SK-N-SH (cell line): ENCODE measurements at regions not wholly inside any gene's neighbourhood (a gene's known extent, or its start where the extent isn't known, plus 50 kb on each side); places are given as distances from the start of the nearest gene placed in this dataset.

Experiments used
- CTCF ChIA-PET: fragments of 300-600, 350-600 bp; formaldehyde crosslinking; extraction: SDS; loops from one replicate; lab custom pipeline; 2021; lab: Yijun Ruan, JAX
- POLR2A ChIA-PET: fragments of 350-600 bp; sonication (Branson Sonifier 250); formaldehyde crosslinking; extraction: SDS; loops from one replicate; lab custom pipeline; 2020; ENCODE audit warnings: antibody characterized with exemption, inconsistent platforms; lab: Yijun Ruan, JAX
- DNase-seq: peaks from one replicate; pipeline ENCODE4 v3.0.0; 2012
- H2AFZ ChIP-seq: fragments of 200-600 bp; sonication (generic); 2 replicates; pipeline ENCODE4 v1.8.1; 2016; ENCODE audit warnings: antibody characterized with exemption, mild to moderate bottlenecking, low read depth
- H3F3A ChIP-seq: fragments of 200-600 bp; sonication (generic); replicated peaks from 2 replicates; pipeline ENCODE3; 2016; ENCODE audit warnings: antibody characterized with exemption, mild to moderate bottlenecking; ENCODE audit not compliant: insufficient read depth
- H3K27ac ChIP-seq, 2 experiments: fragments of 200-500 bp in 1 of 2; fragments of 200-600 bp in 1 of 2; sonication (Bioruptor generic) in 1 of 2; sonication (generic), shearing (Covaris generic) in 1 of 2; 2 replicates each; pipeline versions ENCODE4 v1.5.1 to v1.6.1; 2014 to 2016; ENCODE audit warnings: low read depth in 2 of 2, inconsistent platforms in 1 of 2, low read length in 1 of 2, mild to moderate bottlenecking in 1 of 2, mixed read lengths in 1 of 2
- H3K27me3 ChIP-seq: fragments of 200-600 bp; sonication (generic), shearing (Covaris generic); 2 replicates; pipeline ENCODE4 v1.6.1; 2016; ENCODE audit warnings: mixed run types; ENCODE audit not compliant: insufficient read depth
- H3K36me3 ChIP-seq, 2 experiments: fragments of 200-500 bp in 1 of 2; fragments of 200-600 bp in 1 of 2; sonication (Bioruptor generic) in 1 of 2; sonication (generic) in 1 of 2; replicated peaks in 1 of 2; 2 replicates each; pipeline versions ENCODE3 to v1.5.1; 2014 to 2016; ENCODE audit warnings: low read length in 1 of 2, mild to moderate bottlenecking in 1 of 2; ENCODE audit not compliant: insufficient read depth in 2 of 2, control insufficient read depth in 1 of 2
- H3K4me1 ChIP-seq, 2 experiments: fragments of 200-500 bp in 1 of 2; fragments of 200-600 bp in 1 of 2; sonication (Bioruptor generic) in 1 of 2; sonication (generic), shearing (Covaris generic) in 1 of 2; 2 replicates each; pipeline versions ENCODE4 v1.5.1 to v1.6.1; 2014 to 2016; ENCODE audit warnings: low read depth in 1 of 2, low read length in 1 of 2, mixed run types in 1 of 2; ENCODE audit not compliant: insufficient read depth in 2 of 2, control insufficient read depth in 1 of 2
- H3K4me2 ChIP-seq: fragments of 200-600 bp; sonication (generic), shearing (Covaris generic); 2 replicates; pipeline ENCODE4 v1.6.1; 2017; ENCODE audit warnings: mixed run types
- H3K4me3 ChIP-seq, 2 experiments: fragments of 200-500 bp in 1 of 2; fragments of 200-600 bp in 1 of 2; sonication (Bioruptor generic) in 1 of 2; sonication (generic), shearing (Covaris generic) in 1 of 2; 2 replicates each; pipeline versions ENCODE4 v1.5.1 to v1.8.1; 2014 to 2016; ENCODE audit warnings: low read depth in 2 of 2, inconsistent platforms in 1 of 2, low read length in 1 of 2, mild to moderate bottlenecking in 1 of 2, mixed read lengths in 1 of 2, moderate library complexity in 1 of 2
- H3K79me2 ChIP-seq: fragments of 200-600 bp; sonication (generic); 2 replicates; pipeline ENCODE4 v1.8.1; 2017; ENCODE audit warnings: mild to moderate bottlenecking; ENCODE audit not compliant: insufficient read depth
- H3K9ac ChIP-seq: fragments of 200-600 bp; sonication (generic); 2 replicates; pipeline ENCODE4 v1.6.1; 2017; ENCODE audit warnings: mixed run types
- H3K9me2 ChIP-seq: fragments of 200-600 bp; sonication (generic); 2 replicates; pipeline ENCODE4 v1.6.1; 2017; ENCODE audit warnings: mixed run types
- H3K9me3 ChIP-seq: fragments of 200-600 bp; sonication (generic); 2 replicates; pipeline ENCODE4 v1.6.1; 2017; ENCODE audit warnings: mixed run types, mild to moderate bottlenecking, moderate library complexity
- H4K20me1 ChIP-seq: fragments of 200-600 bp; sonication (generic); 2 replicates; pipeline ENCODE4 v1.6.1; 2017; ENCODE audit warnings: mild to moderate bottlenecking, mixed run types; ENCODE audit not compliant: insufficient read depth
- CHD2 ChIP-seq: fragments of 150-350 bp; IDR thresholded peaks from 2 replicates; pipeline ENCODE4 v1.6.1; 2018; ENCODE audit warnings: low read length; ENCODE audit not compliant: partially characterized antibody
- EP300 ChIP-seq, 2 experiments: IDR thresholded peaks; 2 replicates each; pipeline versions ENCODE4 v1.4.0 to v1.6.1; 2012; ENCODE audit warnings: borderline replicate concordance in 1 of 2, low read depth in 1 of 2, low read length in 1 of 2
- EZH2phosphoT487 ChIP-seq: fragments of 200-600 bp; sonication (generic); IDR thresholded peaks from 2 replicates; pipeline ENCODE4 v1.6.1; 2017; ENCODE audit warnings: low read depth, mixed run types, mild to moderate bottlenecking, antibody characterized with exemption, moderate library complexity, borderline replicate concordance
- FOXJ3 ChIP-seq: sonication (generic); formaldehyde crosslinking; IDR thresholded peaks from 2 replicates; pipeline ENCODE4 v1.5.1; 2020; ENCODE audit warnings: mild to moderate bottlenecking, missing genetic modification reagents
- GABPA ChIP-seq: IDR thresholded peaks from 2 replicates; pipeline ENCODE4 v1.4.0; 2012; ENCODE audit warnings: low read depth, mild to moderate bottlenecking
- GATA2 ChIP-seq: sonication (generic); formaldehyde crosslinking; IDR thresholded peaks from 2 replicates; pipeline ENCODE4 v1.5.0; 2020; ENCODE audit warnings: mild to moderate bottlenecking, missing genetic modification reagents
- NFIC ChIP-seq: IDR thresholded peaks from 2 replicates; pipeline ENCODE4 v1.4.0; 2012; ENCODE audit warnings: borderline replicate concordance
- PBX3 ChIP-seq: IDR thresholded peaks from 2 replicates; pipeline ENCODE4; 2012
- RCOR1 ChIP-seq: fragments of 150-350 bp; IDR thresholded peaks from 2 replicates; pipeline ENCODE4 v1.6.1; 2017; ENCODE audit warnings: antibody characterized with exemption, low read length
- RFX5 ChIP-seq: IDR thresholded peaks from 2 replicates; pipeline ENCODE4 v1.6.1; 2012; ENCODE audit warnings: mild to moderate bottlenecking, improper control_type of control experiment, low read length
- TAF1 ChIP-seq: IDR thresholded peaks from 2 replicates; pipeline ENCODE4 v1.6.1; 2012; ENCODE audit warnings: low read depth, mild to moderate bottlenecking, low read length, moderate library complexity, borderline replicate concordance
- TCF12 ChIP-seq: IDR thresholded peaks from 2 replicates; pipeline ENCODE4 v1.4.0; 2012
- TEAD4 ChIP-seq: IDR thresholded peaks from 2 replicates; pipeline ENCODE4 v1.4.0; 2012; ENCODE audit warnings: mild to moderate bottlenecking, borderline replicate concordance; ENCODE audit not compliant: insufficient read depth
- USF1 ChIP-seq: IDR thresholded peaks from 2 replicates; pipeline ENCODE4 v1.4.0; 2012; ENCODE audit warnings: low read depth, borderline replicate concordance
- YY1 ChIP-seq: IDR thresholded peaks from 2 replicates; pipeline ENCODE4 v1.4.0; 2012; ENCODE audit warnings: low read depth, mild to moderate bottlenecking
- TF ChIP-seq, protein P1 (sequence below): fragments of 200-600 bp; sonication (generic); IDR thresholded peaks from 2 replicates; pipeline ENCODE4 v1.6.1; 2017; ENCODE audit warnings: antibody characterized with exemption, mild to moderate bottlenecking, moderate library complexity
- TF ChIP-seq, protein P2 (sequence below): IDR thresholded peaks from 2 replicates; pipeline ENCODE4 v1.4.0; 2012; ENCODE audit warnings: low read depth, borderline replicate concordance
- TF ChIP-seq, protein P3 (sequence below): fragments of 150-350 bp; IDR thresholded peaks from 2 replicates; pipeline ENCODE4 v1.6.1; 2017; ENCODE audit warnings: antibody characterized with exemption, low read length, low read depth, borderline replicate concordance

DNA sequence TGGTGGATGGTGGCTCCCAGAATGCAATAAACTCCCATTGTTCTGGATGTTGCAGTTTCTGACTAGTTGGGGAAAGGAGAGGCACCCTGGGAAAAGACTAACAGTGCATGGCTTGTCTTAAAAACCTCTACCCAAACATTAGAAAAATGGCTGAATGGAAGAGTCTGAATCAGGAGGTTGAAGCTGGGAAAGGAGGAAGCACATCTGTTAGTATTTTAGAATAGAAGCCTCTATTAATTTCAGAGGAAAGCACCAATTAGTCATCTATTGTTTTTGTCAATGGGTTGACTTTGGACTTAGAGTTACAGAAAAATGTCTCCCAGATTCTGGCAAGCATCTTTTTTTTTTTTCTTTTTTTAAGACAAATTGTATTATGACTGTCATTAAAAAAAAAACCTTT, 56.1 kb upstream of the ELMO1 start:
- Histone ChIP-seq H3K27ac (no peak overlapping the region), H3K4me2 (no peak overlapping the region), H3K36me3 (no peaks in the 10 kb centered on the region), H2AFZ (no peak overlapping the region), H3K9me3 (peaks cover 10% of the 10 kb centered on the region), H3K4me3 (no peak overlapping the region), H3K79me2 (no peaks in the 10 kb centered on the region), H3K9me2 (no peaks in the 10 kb centered on the region), H3K27me3 (no peaks in the 10 kb centered on the region), H3K9ac (no peak overlapping the region), H3K4me1 (no peaks in the 10 kb centered on the region; a peak in 1 of 4 replicates), H3F3A (no peaks in the 10 kb centered on the region), H4K20me1 (no peaks in the 10 kb centered on the region)
- POLR2A ChIA-PET = interaction anchor here (1.1 kb wide), 1 partner anchor 10 kb away, joined by 3 read pairs; no protein-coding TSS in a partner anchor
- TF ChIP-seq YY1 (no peak), TCF12 (no peak), USF1 (no peak), CHD2 (no peak), NFIC (no peak), EZH2phosphoT487 (no peak), RCOR1 (no peak), PBX3 (no peak), TEAD4 (no peak), GABPA (no peak), FOXJ3 (no peak), EP300 (IDR thresholded peaks at IDR 0.05; ENCODE audit: borderline replicate concordance in 1 of 2, low read depth in 1 of 2, low read length in 1 of 2) (no peak), RFX5 (no peak), TAF1 (no peak), GATA2 (no peak)
- TF ChIP-seq, protein P1, sequence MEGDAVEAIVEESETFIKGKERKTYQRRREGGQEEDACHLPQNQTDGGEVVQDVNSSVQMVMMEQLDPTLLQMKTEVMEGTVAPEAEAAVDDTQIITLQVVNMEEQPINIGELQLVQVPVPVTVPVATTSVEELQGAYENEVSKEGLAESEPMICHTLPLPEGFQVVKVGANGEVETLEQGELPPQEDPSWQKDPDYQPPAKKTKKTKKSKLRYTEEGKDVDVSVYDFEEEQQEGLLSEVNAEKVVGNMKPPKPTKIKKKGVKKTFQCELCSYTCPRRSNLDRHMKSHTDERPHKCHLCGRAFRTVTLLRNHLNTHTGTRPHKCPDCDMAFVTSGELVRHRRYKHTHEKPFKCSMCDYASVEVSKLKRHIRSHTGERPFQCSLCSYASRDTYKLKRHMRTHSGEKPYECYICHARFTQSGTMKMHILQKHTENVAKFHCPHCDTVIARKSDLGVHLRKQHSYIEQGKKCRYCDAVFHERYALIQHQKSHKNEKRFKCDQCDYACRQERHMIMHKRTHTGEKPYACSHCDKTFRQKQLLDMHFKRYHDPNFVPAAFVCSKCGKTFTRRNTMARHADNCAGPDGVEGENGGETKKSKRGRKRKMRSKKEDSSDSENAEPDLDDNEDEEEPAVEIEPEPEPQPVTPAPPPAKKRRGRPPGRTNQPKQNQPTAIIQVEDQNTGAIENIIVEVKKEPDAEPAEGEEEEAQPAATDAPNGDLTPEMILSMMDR = no peak
- TF ChIP-seq, protein P2, sequence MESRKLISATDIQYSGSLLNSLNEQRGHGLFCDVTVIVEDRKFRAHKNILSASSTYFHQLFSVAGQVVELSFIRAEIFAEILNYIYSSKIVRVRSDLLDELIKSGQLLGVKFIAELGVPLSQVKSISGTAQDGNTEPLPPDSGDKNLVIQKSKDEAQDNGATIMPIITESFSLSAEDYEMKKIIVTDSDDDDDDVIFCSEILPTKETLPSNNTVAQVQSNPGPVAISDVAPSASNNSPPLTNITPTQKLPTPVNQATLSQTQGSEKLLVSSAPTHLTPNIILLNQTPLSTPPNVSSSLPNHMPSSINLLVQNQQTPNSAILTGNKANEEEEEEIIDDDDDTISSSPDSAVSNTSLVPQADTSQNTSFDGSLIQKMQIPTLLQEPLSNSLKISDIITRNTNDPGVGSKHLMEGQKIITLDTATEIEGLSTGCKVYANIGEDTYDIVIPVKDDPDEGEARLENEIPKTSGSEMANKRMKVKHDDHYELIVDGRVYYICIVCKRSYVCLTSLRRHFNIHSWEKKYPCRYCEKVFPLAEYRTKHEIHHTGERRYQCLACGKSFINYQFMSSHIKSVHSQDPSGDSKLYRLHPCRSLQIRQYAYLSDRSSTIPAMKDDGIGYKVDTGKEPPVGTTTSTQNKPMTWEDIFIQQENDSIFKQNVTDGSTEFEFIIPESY = no peak
- TF ChIP-seq, protein P3, sequence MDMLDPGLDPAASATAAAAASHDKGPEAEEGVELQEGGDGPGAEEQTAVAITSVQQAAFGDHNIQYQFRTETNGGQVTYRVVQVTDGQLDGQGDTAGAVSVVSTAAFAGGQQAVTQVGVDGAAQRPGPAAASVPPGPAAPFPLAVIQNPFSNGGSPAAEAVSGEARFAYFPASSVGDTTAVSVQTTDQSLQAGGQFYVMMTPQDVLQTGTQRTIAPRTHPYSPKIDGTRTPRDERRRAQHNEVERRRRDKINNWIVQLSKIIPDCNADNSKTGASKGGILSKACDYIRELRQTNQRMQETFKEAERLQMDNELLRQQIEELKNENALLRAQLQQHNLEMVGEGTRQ = no peak
- CTCF ChIA-PET = interaction anchor here (0.6 to 7.5 kb wide), 8 partner anchors 9 to 426 kb away, joined by 3 to 89 read pairs (median 10); partner anchors contain the start of gene ELMO1
- DNase-seq = no peak
